Kidney (tissue), 13 donors: ENCODE measurements at regions not wholly inside any gene's neighbourhood (a gene's known extent, or its start where the extent isn't known, plus 50 kb on each side); places are given as distances from the start of the nearest gene placed in this dataset.

Experiments used
- DNase-seq, 5 donors: peaks; one replicate each; pipeline ENCODE4 v3.0.0-alpha.2; 2013 to 2020
- FAIRE-seq: peaks from 2 replicates; lab custom pipeline; 2012; peaks lifted over from hg19 to GRCh38; lab: Jason Lieb, UNC
- H3K27ac ChIP-seq, 2 donors: one replicate each; pipeline ENCODE4 v1.7.0; 2013; ENCODE audit warnings: low read depth in 2 of 2, low read length in 2 of 2, inconsistent platforms in 1 of 2
- H3K27me3 ChIP-seq: one replicate; pipeline ENCODE4 v1.7.1; 2013; ENCODE audit warnings: low read length, inconsistent platforms; ENCODE audit not compliant: control insufficient read depth, insufficient read depth
- H3K36me3 ChIP-seq, 3 donors: one replicate each; pipeline versions ENCODE4 v1.7.0 to v1.7.1; 2013; ENCODE audit warnings: low read length in 3 of 3, control low read depth in 1 of 3, inconsistent platforms in 1 of 3; ENCODE audit not compliant: insufficient read depth in 3 of 3, control insufficient read depth in 2 of 3
- H3K4me1 ChIP-seq, 3 donors: one replicate each; pipeline versions ENCODE4 v1.7.0 to v1.7.1; 2013; ENCODE audit warnings: low read length in 3 of 3, inconsistent platforms in 1 of 3, low read depth in 1 of 3; ENCODE audit not compliant: control insufficient read depth in 2 of 3, insufficient read depth in 2 of 3
- H3K4me3 ChIP-seq, 3 donors: one replicate each; pipeline versions ENCODE4 v1.7.0 to v1.8.1; 2013; ENCODE audit warnings: low read length in 3 of 3, control low read depth in 1 of 3, inconsistent platforms in 1 of 3
- H3K9ac ChIP-seq, 3 donors: one replicate each; pipeline versions ENCODE4 v1.7.0 to v1.7.1; 2013; ENCODE audit warnings: low read length in 3 of 3, control low read depth in 1 of 3, inconsistent platforms in 1 of 3
- H3K9me3 ChIP-seq, 3 donors: one replicate each; pipeline versions ENCODE4 v1.7.0 to v1.7.1; 2013; ENCODE audit warnings: low read length in 3 of 3, control low read depth in 1 of 3, inconsistent platforms in 1 of 3; ENCODE audit not compliant: control insufficient read depth in 2 of 3, insufficient read depth in 1 of 3
- CTCF ChIP-seq: IDR thresholded peaks from 3 replicates; pipeline ENCODE4 v1.5.1; 2012; ENCODE audit warnings: mild to moderate bottlenecking, moderate library complexity, borderline replicate concordance; ENCODE audit not compliant: insufficient read depth; ENCODE audit errors: extremely low read depth
- intact Hi-C: fragments of 100-400 bp; cut with DNase I; formaldehyde crosslinking; loops from one replicate; pipeline ENCODE4 v1.11.1; 2022
- donor health status: control.
- donor health status: control.
- donor health status: control.
- donor health status: control.
- donor health status: control.
- donor health status: DM: yes; HTN: yes; CAD: no.
- donor health status: Normal renal cell carcinoma (clear cell type).

DNA sequence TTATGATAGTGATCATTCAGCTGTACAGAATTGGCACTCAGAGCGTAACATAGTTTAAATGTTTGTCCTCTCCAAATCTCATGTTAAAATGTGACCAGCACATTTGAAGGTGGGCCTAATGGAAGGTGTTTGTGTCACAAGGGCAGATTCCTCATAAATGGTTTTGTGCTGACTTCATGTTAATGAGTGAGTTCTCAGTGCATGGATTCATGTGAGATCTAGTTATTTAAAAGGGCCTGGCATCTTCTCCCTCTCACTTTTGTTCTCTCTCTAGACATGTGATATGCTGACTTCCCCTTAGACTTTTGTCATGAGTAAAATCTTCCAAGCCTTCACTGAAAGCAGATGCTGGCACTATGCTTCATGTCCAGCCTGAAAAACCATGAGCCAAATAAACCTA, 452.4 kb upstream of the PTCHD4 start:
- H3K4me1 ChIP-seq = no peaks in the 10 kb centered on the region
- H3K4me3 ChIP-seq = no peak overlapping the region
- no peak for TF ChIP-seq CTCF
- no peaks in the 10 kb centered on the region for H3K36me3 ChIP-seq
- no peaks in the 10 kb centered on the region for H3K9me3 ChIP-seq
- DNase-seq = no peak
- no peak overlapping the region for H3K27ac ChIP-seq
- no peak for FAIRE-seq
- no peaks in the 10 kb centered on the region for H3K27me3 ChIP-seq
- no peak overlapping the region for H3K9ac ChIP-seq
- intact Hi-C loops = no loop called here

- intact Hi-C loops = no loop called here
- H3K36me3 ChIP-seq = no peaks in the 10 kb centered on the region
- H3K4me3 ChIP-seq = no peak overlapping the region
- TF ChIP-seq CTCF = no peak
- no peak overlapping the region for H3K27ac ChIP-seq
- no peaks in the 10 kb centered on the region for H3K4me1 ChIP-seq
- FAIRE-seq (no peak), DNase-seq (no peak)
- no peaks in the 10 kb centered on the region for H3K9me3 ChIP-seq
- no peak overlapping the region for H3K9ac ChIP-seq
- H3K27me3 ChIP-seq = no peaks in the 10 kb centered on the region
These were observed 449.4 kb upstream of the PTCHD4 start for GRCh38 chr6:48560408-48560807.

DNA sequence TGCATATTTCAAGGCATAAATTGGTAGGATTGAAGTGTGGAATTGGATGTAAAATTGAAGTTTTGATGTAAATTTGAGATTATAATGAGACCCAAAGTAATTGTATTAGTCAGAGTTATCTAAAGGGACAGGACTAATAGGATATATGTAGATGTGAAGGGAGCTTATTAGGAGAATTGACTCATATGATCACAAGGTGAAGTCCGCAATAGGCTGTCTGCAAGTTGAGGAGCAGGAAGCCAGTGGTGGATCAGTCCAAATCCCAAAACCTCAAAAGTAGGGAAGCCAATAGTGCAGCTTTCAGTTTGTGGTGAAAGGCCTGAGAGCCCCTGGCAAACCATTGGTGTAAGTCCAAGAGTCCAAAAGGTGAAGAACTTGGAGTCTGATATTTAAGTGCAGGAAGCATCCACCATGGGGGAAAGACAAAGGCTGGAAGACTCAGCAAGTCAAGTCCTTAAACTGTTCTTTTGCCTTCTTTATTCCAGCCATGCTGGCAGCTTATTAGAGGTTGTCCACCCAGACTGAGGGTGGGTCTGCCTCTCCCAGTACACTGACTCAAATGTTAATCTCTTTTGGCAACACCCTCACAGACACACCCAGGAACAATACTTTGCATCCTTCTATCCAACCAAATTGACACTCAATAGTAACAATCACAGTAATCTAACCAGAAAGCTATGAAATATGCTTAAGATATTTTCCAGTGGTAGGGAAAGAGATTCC, 442.6 kb upstream of the PTCHD4 start:
- Histone ChIP-seq H3K4me3 (no peak overlapping the region), H3K36me3 (no peaks in the 10 kb centered on the region), H3K27ac (no peak overlapping the region), H3K4me1 (no peaks in the 10 kb centered on the region), H3K9me3 (no peaks in the 10 kb centered on the region), H3K27me3 (no peaks in the 10 kb centered on the region), H3K9ac (no peak overlapping the region)
- FAIRE-seq = no peak
- intact Hi-C loops = no loop called here
- DNase-seq = no peak
- no peak for TF ChIP-seq CTCF

- no peak for FAIRE-seq
These were observed 441.9 kb upstream of the PTCHD4 start for GRCh38 chr6:48552905-48553304.

More at GRCh38 chr6:48552905-48553304, 441.9 kb upstream of the PTCHD4 start:
- intact Hi-C loops = no loop called here
- no peak overlapping the region for H3K4me3 ChIP-seq
- no peaks in the 10 kb centered on the region for H3K9me3 ChIP-seq
- H3K27me3 ChIP-seq = no peaks in the 10 kb centered on the region
- no peak overlapping the region for H3K27ac ChIP-seq
- TF ChIP-seq CTCF = no peak
- no peaks in the 10 kb centered on the region for H3K36me3 ChIP-seq
- no peaks in the 10 kb centered on the region for H3K4me1 ChIP-seq
- DNase-seq = no peak
- H3K9ac ChIP-seq = no peak overlapping the region
